ENCODE measurements at regions not wholly inside any gene's neighbourhood (a gene's known extent, or its start where the extent isn't known, plus 50 kb on each side); places are given as distances from the start of the nearest gene placed in this dataset.

- no peaks in the 10 kb centered on the region for H3K27me3 Mint-ChIP-seq (ENCODE audit: low read depth)
- no peak for DNase-seq (ENCODE audit: low spot score)
- H3K4me3 Mint-ChIP-seq = no peak overlapping the region
- H3K27ac Mint-ChIP-seq = no peak overlapping the region
- no peaks in the 10 kb centered on the region for H3K4me1 Mint-ChIP-seq (ENCODE audit: low read depth)
- peaks cover 23% of the 10 kb centered on the region for H3K9me3 Mint-ChIP-seq
- H3K36me3 Mint-ChIP-seq (ENCODE audit: low read depth) = no peaks in the 10 kb centered on the region
These were observed 677.7 kb upstream of the CDH7 start for GRCh38 chr18:65073060-65073550.

DNA sequence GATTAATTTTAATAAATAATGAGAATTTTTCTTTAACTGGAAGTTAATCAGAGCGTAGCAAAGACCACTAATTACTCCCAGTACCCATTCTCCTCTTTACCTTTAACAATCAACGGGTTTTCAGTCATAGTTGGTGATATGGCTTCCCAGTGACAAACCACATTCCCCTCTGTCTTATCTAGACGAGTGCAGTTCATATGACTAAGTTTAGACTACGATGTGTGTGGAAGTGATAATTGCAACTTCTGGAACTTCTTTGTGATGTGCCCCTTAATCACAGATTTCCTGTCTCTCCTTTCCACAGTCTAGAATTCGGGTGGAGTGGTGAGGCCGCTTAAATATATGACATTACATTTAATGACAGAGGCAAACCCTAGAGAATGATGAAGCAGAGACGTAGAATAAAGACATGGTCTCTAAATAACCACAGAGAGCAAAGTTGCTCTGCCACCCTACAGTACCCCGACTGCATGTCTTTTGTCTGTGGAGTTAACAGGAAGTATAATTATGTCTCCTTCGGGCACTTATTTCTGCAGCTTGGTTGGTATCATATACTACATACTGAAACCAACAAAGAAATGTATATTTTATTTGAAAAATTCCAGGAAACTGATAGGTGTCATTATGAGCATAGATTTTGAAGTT, 693.3 kb upstream of the CDH7 start:
- Mint-ChIP-seq H3K27ac (no peak overlapping the region), H3K36me3 (ENCODE audit: low read depth) (no peaks in the 10 kb centered on the region), H3K4me3 (no peak overlapping the region), H3K27me3 (ENCODE audit: low read depth) (no peaks in the 10 kb centered on the region), H3K4me1 (ENCODE audit: low read depth) (no peaks in the 10 kb centered on the region), H3K9me3 (peaks cover 27% of the 10 kb centered on the region)
- DNase-seq (ENCODE audit: low spot score) = no peak

DNA sequence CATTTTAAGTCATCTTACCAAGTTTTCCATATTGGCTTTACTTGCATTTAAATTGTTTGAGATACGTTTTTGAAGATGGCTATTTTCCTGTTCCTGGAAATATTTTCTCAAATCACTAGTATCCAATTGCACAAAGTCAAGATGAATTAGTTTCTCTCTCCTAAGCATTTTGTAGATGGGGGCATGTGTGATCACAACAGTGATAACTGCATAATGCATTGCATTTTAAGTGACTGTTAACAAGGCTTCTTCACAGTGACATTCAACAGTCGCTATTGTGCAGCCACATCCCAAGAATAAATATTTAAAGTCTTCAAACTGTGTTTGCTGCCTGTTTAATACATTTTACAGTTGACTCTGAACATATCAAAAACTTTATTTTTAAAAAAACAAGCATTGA, 694.2 kb upstream of the CDH7 start:
- no peak overlapping the region for H3K27ac Mint-ChIP-seq
- H3K9me3 Mint-ChIP-seq = peaks cover 27% of the 10 kb centered on the region
- no peak for DNase-seq (ENCODE audit: low spot score)
- no peaks in the 10 kb centered on the region for H3K4me1 Mint-ChIP-seq (ENCODE audit: low read depth)
- no peaks in the 10 kb centered on the region for H3K36me3 Mint-ChIP-seq (ENCODE audit: low read depth)
- no peaks in the 10 kb centered on the region for H3K27me3 Mint-ChIP-seq (ENCODE audit: low read depth)
- no peak overlapping the region for H3K4me3 Mint-ChIP-seq

GRCh38 chr18:65049586-65049985, 701.2 kb upstream of the CDH7 start:
- no peak for DNase-seq (ENCODE audit: low spot score)
- H3K36me3 Mint-ChIP-seq (ENCODE audit: low read depth) = no peaks in the 10 kb centered on the region
- no peaks in the 10 kb centered on the region for H3K4me1 Mint-ChIP-seq (ENCODE audit: low read depth)
- no peak overlapping the region for H3K4me3 Mint-ChIP-seq
- no peaks in the 10 kb centered on the region for H3K27me3 Mint-ChIP-seq (ENCODE audit: low read depth)
- peaks cover 27% of the 10 kb centered on the region for H3K9me3 Mint-ChIP-seq
- no peak overlapping the region for H3K27ac Mint-ChIP-seq

- no peaks in the 10 kb centered on the region for H3K27me3 Mint-ChIP-seq (ENCODE audit: low read depth)
- no peaks in the 10 kb centered on the region for H3K4me1 Mint-ChIP-seq (ENCODE audit: low read depth)
- H3K4me3 Mint-ChIP-seq = no peak overlapping the region
- H3K9me3 Mint-ChIP-seq = peaks cover 12% of the 10 kb centered on the region
- no peak for DNase-seq (ENCODE audit: low spot score)
- H3K36me3 Mint-ChIP-seq (ENCODE audit: low read depth) = no peaks in the 10 kb centered on the region
- no peak overlapping the region for H3K27ac Mint-ChIP-seq
These were observed 711.2 kb upstream of the CDH7 start for GRCh38 chr18:65039578-65039977.

GRCh38 chr18:65035701-65036100, 715.1 kb upstream of the CDH7 start:
- DNase-seq (ENCODE audit: low spot score) = no peak
- Mint-ChIP-seq H3K9me3 (peaks cover 19% of the 10 kb centered on the region), H3K4me3 (no peak overlapping the region), H3K36me3 (ENCODE audit: low read depth) (no peaks in the 10 kb centered on the region), H3K27ac (no peak overlapping the region), H3K4me1 (ENCODE audit: low read depth) (no peaks in the 10 kb centered on the region), H3K27me3 (ENCODE audit: low read depth) (no peaks in the 10 kb centered on the region)

GRCh38 chr18:65025756-65026155, 725.1 kb upstream of the CDH7 start:
- no peak for DNase-seq (ENCODE audit: low spot score)
- Mint-ChIP-seq H3K27ac (no peak overlapping the region), H3K9me3 (peaks cover 29% of the 10 kb centered on the region), H3K4me1 (ENCODE audit: low read depth) (no peaks in the 10 kb centered on the region), H3K4me3 (no peak overlapping the region), H3K36me3 (ENCODE audit: low read depth) (no peaks in the 10 kb centered on the region), H3K27me3 (ENCODE audit: low read depth) (no peaks in the 10 kb centered on the region)

DNA sequence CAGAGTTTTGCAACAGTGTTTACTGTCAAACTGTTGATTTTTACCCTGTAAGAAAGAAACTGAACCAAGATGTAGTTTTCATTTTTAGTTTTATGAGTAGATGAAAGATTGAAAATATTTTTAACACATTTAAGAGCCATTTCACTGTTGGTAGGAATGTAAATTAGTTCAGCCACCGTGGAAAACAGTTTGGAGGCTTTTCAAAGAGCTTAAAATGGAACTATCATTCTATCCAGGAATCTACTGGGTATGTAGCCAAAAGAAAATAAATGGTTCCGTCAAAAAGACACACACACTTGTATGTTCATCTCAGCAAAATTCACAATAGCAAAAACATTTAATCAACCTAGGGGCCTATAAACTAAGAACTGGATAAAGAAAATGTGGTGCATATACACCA, 729.8 kb upstream of the CDH7 start:
- H3K36me3 Mint-ChIP-seq (ENCODE audit: low read depth) = no peaks in the 10 kb centered on the region
- DNase-seq (ENCODE audit: low spot score) = no peak
- H3K4me3 Mint-ChIP-seq = no peak overlapping the region
- no peak overlapping the region for H3K27ac Mint-ChIP-seq
- H3K4me1 Mint-ChIP-seq (ENCODE audit: low read depth) = no peaks in the 10 kb centered on the region
- H3K27me3 Mint-ChIP-seq (ENCODE audit: low read depth) = no peaks in the 10 kb centered on the region
- peaks cover 24% of the 10 kb centered on the region for H3K9me3 Mint-ChIP-seq

DNA sequence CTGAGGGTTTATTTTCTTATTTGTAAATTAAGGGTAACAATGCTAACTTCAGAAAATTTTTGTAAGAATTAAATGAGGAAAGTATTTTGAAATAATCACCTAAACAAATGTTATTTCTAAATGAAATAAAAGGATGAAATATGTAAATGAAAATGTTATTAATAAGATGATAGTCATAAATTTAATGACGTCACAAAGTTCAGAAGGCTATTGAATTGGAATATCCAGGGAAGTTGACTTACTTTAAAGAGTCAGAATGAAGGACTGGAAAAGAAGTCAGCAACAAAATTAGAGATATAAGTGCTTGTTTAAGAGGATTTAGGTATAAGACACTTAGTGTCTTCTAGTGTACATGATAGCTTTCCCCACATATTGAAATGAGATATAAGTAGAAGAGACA, 732.6 kb upstream of the CDH7 start:
- Mint-ChIP-seq H3K4me3 (no peak overlapping the region), H3K27me3 (ENCODE audit: low read depth) (no peaks in the 10 kb centered on the region), H3K4me1 (ENCODE audit: low read depth) (no peaks in the 10 kb centered on the region), H3K27ac (no peak overlapping the region), H3K9me3 (peaks cover 26% of the 10 kb centered on the region), H3K36me3 (ENCODE audit: low read depth) (no peaks in the 10 kb centered on the region)
- no peak for DNase-seq (ENCODE audit: low spot score)

- Mint-ChIP-seq H3K27me3 (ENCODE audit: low read depth) (no peaks in the 10 kb centered on the region), H3K27ac (no peak overlapping the region), H3K4me1 (ENCODE audit: low read depth) (no peaks in the 10 kb centered on the region), H3K9me3 (peaks cover 32% of the 10 kb centered on the region), H3K4me3 (no peak overlapping the region), H3K36me3 (ENCODE audit: low read depth) (no peaks in the 10 kb centered on the region)
- no peak for DNase-seq (ENCODE audit: low spot score)
These were observed 733.4 kb upstream of the CDH7 start for GRCh38 chr18:65017372-65017760.

GRCh38 chr18:65016631-65017371, 734.0 kb upstream of the CDH7 start:
- Mint-ChIP-seq H3K27me3 (ENCODE audit: low read depth) (no peaks in the 10 kb centered on the region), H3K9me3 (peaks cover 38% of the 10 kb centered on the region), H3K36me3 (ENCODE audit: low read depth) (no peaks in the 10 kb centered on the region), H3K4me1 (ENCODE audit: low read depth) (no peaks in the 10 kb centered on the region), H3K4me3 (no peak overlapping the region), H3K27ac (no peak overlapping the region)
- DNase-seq (ENCODE audit: low spot score) = no peak

DNA sequence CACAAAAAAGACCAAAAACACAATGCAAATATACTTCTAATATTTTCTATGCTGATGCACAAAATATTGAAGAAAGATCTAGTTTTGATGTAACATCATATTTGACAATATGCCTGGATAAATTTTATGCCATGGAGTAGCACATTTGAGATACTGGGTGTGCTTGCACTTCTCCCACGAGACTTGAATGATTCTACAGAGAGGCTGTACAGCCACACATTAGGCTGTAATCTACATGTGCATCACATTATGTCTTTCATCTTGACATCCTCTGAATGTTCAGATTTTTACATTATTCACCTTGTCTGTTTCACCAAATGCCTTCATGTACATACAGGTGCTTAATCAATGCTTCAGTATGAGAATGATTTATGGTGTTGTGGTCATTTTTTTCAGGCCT, 756.4 kb upstream of the CDH7 start:
- peaks cover 14% of the 10 kb centered on the region for H3K9me3 Mint-ChIP-seq
- H3K27ac Mint-ChIP-seq = no peak overlapping the region
- DNase-seq (ENCODE audit: low spot score) = no peak
- H3K4me3 Mint-ChIP-seq = no peak overlapping the region
- no peaks in the 10 kb centered on the region for H3K4me1 Mint-ChIP-seq (ENCODE audit: low read depth)
- H3K36me3 Mint-ChIP-seq (ENCODE audit: low read depth) = no peaks in the 10 kb centered on the region
- H3K27me3 Mint-ChIP-seq (ENCODE audit: low read depth) = no peaks in the 10 kb centered on the region

- Mint-ChIP-seq H3K4me3 (no peak overlapping the region), H3K27ac (no peak overlapping the region), H3K36me3 (ENCODE audit: low read depth) (no peaks in the 10 kb centered on the region), H3K4me1 (ENCODE audit: low read depth) (no peaks in the 10 kb centered on the region), H3K27me3 (ENCODE audit: low read depth) (no peaks in the 10 kb centered on the region), H3K9me3 (peaks cover 21% of the 10 kb centered on the region)
- no peak for DNase-seq (ENCODE audit: low spot score)
These were observed 757.1 kb upstream of the CDH7 start for GRCh38 chr18:64993695-64994094.

- Mint-ChIP-seq H3K4me1 (ENCODE audit: low read depth) (no peaks in the 10 kb centered on the region), H3K36me3 (ENCODE audit: low read depth) (no peaks in the 10 kb centered on the region), H3K9me3 (peaks cover 15% of the 10 kb centered on the region), H3K27me3 (ENCODE audit: low read depth) (no peaks in the 10 kb centered on the region), H3K4me3 (no peak overlapping the region), H3K27ac (no peak overlapping the region)
- DNase-seq (ENCODE audit: low spot score) = no peak
These were observed 758.2 kb upstream of the CDH7 start for GRCh38 chr18:64992654-64993053.

- no peak overlapping the region for H3K27ac Mint-ChIP-seq
- H3K36me3 Mint-ChIP-seq (ENCODE audit: low read depth) = no peaks in the 10 kb centered on the region
- H3K4me1 Mint-ChIP-seq (ENCODE audit: low read depth) = no peaks in the 10 kb centered on the region
- peaks cover 15% of the 10 kb centered on the region for H3K9me3 Mint-ChIP-seq
- H3K27me3 Mint-ChIP-seq (ENCODE audit: low read depth) = no peaks in the 10 kb centered on the region
- DNase-seq (ENCODE audit: low spot score) = no peak
- no peak overlapping the region for H3K4me3 Mint-ChIP-seq
These were observed 759.7 kb upstream of the CDH7 start for GRCh38 chr18:64991102-64991501.

Data from T-helper 2 cell treated with Interferon-gamma antibody and Interleukin-4, amounts not matched to agents 5 μg/mL and 100 μg/mL, for 36 hours (primary cell).